WI38 (cell line): ENCODE measurements at regions not wholly inside any gene's neighbourhood (a gene's known extent, or its start where the extent isn't known, plus 50 kb on each side); places are given as distances from the start of the nearest gene placed in this dataset.

Experiments
- H3K4me3 ChIP-seq: 2 replicates; pipeline ENCODE4 v1.5.1; 2011; ENCODE audit warnings: low read depth, mild to moderate bottlenecking, control low read depth, low read length
- CTCF ChIP-seq: IDR thresholded peaks from 2 replicates; pipeline ENCODE4 v1.5.1; 2012; ENCODE audit warnings: low read depth, mild to moderate bottlenecking, control low read depth, low read length

- no peak for TF ChIP-seq CTCF
- no peak overlapping the region for H3K4me3 ChIP-seq
These were observed 171.0 kb upstream of the FOXP2 start for GRCh38 chr7:114243646-114244045.

GRCh38 chr7:114242992-114243507 lies 171.6 kb upstream of the FOXP2 start:
- H3K4me3 ChIP-seq, result no peak overlapping the region
- TF ChIP-seq CTCF, result no peak

GRCh38 chr7:114229246-114229645 lies 185.4 kb upstream of the FOXP2 start:
- H3K4me3 ChIP-seq, result no peak overlapping the region
- TF ChIP-seq CTCF, result no peak

GRCh38 chr7:114225784-114226183 lies 188.8 kb upstream of the FOXP2 start:
- H3K4me3 ChIP-seq, result no peak overlapping the region
- no peak for TF ChIP-seq CTCF

GRCh38 chr7:114218283-114218682 lies 196.3 kb upstream of the FOXP2 start:
- no peak for TF ChIP-seq CTCF
- H3K4me3 ChIP-seq, result no peak overlapping the region

GRCh38 chr7:114217026-114217806 lies 197.4 kb upstream of the FOXP2 start:
- H3K4me3 ChIP-seq, result no peak overlapping the region
- no peak for TF ChIP-seq CTCF

- no peak for TF ChIP-seq CTCF
- no peak overlapping the region for H3K4me3 ChIP-seq
These were observed 200.1 kb upstream of the FOXP2 start for GRCh38 chr7:114214466-114214865.
